ENCODE measurements at regions not wholly inside any gene's neighbourhood (a gene's known extent, or its start where the extent isn't known, plus 50 kb on each side); places are given as distances from the start of the nearest gene placed in this dataset.
"Not testable (repeated sequence)": the region's sequence is repeated elsewhere in the genome, so short reads cannot be mapped to it uniquely, and the experiment has no call there.

GRCh38 chr6:19562468-19562867, 274.7 kb upstream of the ID4 start:
- H3K9me3 Mint-ChIP-seq (ENCODE audit: low read depth) = no peaks in the 10 kb centered on the region
- no peaks in the 10 kb centered on the region for H3K36me3 Mint-ChIP-seq (ENCODE audit: low read depth)
- peaks cover 2% of the 10 kb centered on the region for H3K4me1 Mint-ChIP-seq (ENCODE audit: low read depth)
- H3K4me3 Mint-ChIP-seq (ENCODE audit: unreplicated experiment) = no peak overlapping the region
- no peaks in the 10 kb centered on the region for H3K27me3 Mint-ChIP-seq (ENCODE audit: low read depth)
- TF ChIP-seq, protein P1, sequence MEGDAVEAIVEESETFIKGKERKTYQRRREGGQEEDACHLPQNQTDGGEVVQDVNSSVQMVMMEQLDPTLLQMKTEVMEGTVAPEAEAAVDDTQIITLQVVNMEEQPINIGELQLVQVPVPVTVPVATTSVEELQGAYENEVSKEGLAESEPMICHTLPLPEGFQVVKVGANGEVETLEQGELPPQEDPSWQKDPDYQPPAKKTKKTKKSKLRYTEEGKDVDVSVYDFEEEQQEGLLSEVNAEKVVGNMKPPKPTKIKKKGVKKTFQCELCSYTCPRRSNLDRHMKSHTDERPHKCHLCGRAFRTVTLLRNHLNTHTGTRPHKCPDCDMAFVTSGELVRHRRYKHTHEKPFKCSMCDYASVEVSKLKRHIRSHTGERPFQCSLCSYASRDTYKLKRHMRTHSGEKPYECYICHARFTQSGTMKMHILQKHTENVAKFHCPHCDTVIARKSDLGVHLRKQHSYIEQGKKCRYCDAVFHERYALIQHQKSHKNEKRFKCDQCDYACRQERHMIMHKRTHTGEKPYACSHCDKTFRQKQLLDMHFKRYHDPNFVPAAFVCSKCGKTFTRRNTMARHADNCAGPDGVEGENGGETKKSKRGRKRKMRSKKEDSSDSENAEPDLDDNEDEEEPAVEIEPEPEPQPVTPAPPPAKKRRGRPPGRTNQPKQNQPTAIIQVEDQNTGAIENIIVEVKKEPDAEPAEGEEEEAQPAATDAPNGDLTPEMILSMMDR (IDR thresholded peaks at IDR 0.05) = no peak
- no peak overlapping the region for H3K27ac Mint-ChIP-seq (ENCODE audit: unreplicated experiment)
- DNase-seq (ENCODE audit: low spot score) = no peak

GRCh38 chr6:19569563-19569962, 267.6 kb upstream of the ID4 start:
- H3K27ac Mint-ChIP-seq (ENCODE audit: unreplicated experiment) = no peak overlapping the region
- H3K4me3 Mint-ChIP-seq (ENCODE audit: unreplicated experiment) = no peak overlapping the region
- TF ChIP-seq, protein P1 (IDR thresholded peaks at IDR 0.05) = no peak
- H3K9me3 Mint-ChIP-seq (ENCODE audit: low read depth) = peaks cover 7% of the 10 kb centered on the region
- peaks cover 3% of the 10 kb centered on the region for H3K36me3 Mint-ChIP-seq (ENCODE audit: low read depth)
- no peaks in the 10 kb centered on the region for H3K27me3 Mint-ChIP-seq (ENCODE audit: low read depth)
- no peaks in the 10 kb centered on the region for H3K4me1 Mint-ChIP-seq (ENCODE audit: low read depth)
- DNase-seq (ENCODE audit: low spot score) = no peak

DNA sequence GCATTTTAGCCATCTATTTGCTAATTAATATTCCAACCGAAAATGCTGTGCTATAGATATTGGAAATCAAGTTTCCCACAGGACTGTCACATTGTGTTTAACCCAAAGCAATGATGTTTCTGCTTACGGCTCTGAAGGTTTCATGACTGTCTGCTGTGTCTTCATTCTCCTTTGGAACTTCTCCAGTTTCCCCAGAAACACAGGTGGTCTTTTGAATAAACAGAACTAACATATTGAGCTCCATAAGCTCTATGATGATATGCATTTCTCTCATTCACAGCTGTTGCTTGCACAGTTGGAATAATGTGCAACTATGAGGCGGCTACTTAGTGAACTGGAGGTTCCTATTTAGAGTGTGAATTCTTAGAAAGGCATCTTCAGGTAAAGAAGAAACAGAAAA, 266.0 kb upstream of the ID4 start:
- Mint-ChIP-seq H3K27ac (ENCODE audit: unreplicated experiment) (no peak overlapping the region), H3K9me3 (ENCODE audit: low read depth) (peaks cover 7% of the 10 kb centered on the region), H3K4me1 (ENCODE audit: low read depth) (no peaks in the 10 kb centered on the region), H3K36me3 (ENCODE audit: low read depth) (peaks cover 3% of the 10 kb centered on the region), H3K27me3 (ENCODE audit: low read depth) (no peaks in the 10 kb centered on the region), H3K4me3 (ENCODE audit: unreplicated experiment) (no peak overlapping the region)
- TF ChIP-seq, protein P1 (IDR thresholded peaks at IDR 0.05) = no peak
- no peak for DNase-seq (ENCODE audit: low spot score)

DNA sequence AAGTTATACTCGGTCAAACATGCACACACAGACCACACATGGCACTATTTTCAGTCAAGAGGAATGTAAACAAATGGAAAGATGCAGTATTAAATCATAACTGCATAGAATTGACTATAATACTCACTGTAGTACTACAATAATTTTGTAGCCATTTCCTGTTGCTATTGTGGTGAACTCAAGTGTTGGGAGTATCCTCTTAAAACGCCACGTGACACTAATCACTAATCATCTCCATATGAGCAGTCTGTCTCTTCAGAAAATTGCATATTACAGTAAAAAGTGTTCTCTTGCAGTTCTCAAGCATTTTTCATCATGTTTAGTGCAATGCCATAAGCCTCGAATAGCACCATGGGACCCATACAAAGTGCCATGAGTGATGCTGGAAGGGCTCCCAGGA, 258.7 kb upstream of the ID4 start:
- H3K4me3 Mint-ChIP-seq (ENCODE audit: unreplicated experiment) = no peak overlapping the region
- H3K9me3 Mint-ChIP-seq (ENCODE audit: low read depth) = peaks cover 20% of the 10 kb centered on the region
- H3K27ac Mint-ChIP-seq (ENCODE audit: unreplicated experiment) = no peak overlapping the region
- H3K27me3 Mint-ChIP-seq (ENCODE audit: low read depth) = no peaks in the 10 kb centered on the region
- H3K36me3 Mint-ChIP-seq (ENCODE audit: low read depth) = peaks cover 4% of the 10 kb centered on the region
- H3K4me1 Mint-ChIP-seq (ENCODE audit: low read depth) = no peaks in the 10 kb centered on the region
- no peak for DNase-seq (ENCODE audit: low spot score)
- TF ChIP-seq, protein P1 (IDR thresholded peaks at IDR 0.05) = no peak

- not testable (repeated sequence) for H3K36me3 Mint-ChIP-seq (ENCODE audit: low read depth); H3K4me1 Mint-ChIP-seq (ENCODE audit: low read depth); H3K4me3 Mint-ChIP-seq (ENCODE audit: unreplicated experiment); H3K27me3 Mint-ChIP-seq (ENCODE audit: low read depth); DNase-seq (ENCODE audit: low spot score); H3K27ac Mint-ChIP-seq (ENCODE audit: unreplicated experiment); H3K9me3 Mint-ChIP-seq (ENCODE audit: low read depth)
Observed at GRCh38 chr6:19584207-19584606, 253.0 kb upstream of the ID4 start.

DNA sequence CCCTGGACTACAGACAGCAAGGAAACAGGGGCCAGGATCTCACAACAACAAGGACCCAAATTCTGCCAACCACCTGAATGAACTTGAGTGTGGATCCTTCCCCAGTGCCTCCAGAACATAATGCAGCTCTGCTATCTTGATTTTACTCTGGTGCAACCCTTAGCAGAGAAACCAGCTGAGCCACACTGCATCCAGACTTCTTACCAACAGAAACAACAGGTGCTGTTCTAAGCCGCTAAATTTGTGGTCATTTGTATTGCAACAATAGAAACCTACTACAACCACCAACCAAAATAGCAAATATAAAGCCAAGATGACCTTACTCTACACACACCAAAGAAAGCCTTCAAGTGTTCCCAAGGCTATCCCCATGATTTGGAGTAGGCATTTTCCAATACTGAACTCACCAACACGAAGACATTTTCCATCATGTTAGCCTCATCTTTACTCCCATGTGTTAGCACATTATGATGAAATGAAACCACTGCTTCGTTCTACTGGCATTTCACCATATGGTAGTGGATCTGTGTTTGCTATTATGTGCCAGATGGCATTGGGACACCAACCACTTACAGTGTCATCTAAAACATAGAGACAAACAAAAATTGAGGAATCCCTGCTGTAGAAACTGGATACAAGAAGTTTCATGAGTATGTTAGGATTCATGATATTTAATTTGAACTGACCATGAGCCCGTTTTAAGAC, 249.8 kb upstream of the ID4 start:
- Mint-ChIP-seq H3K27ac (ENCODE audit: unreplicated experiment) (no peak overlapping the region), H3K4me3 (ENCODE audit: unreplicated experiment) (no peak overlapping the region), H3K9me3 (ENCODE audit: low read depth) (no peaks in the 10 kb centered on the region), H3K27me3 (ENCODE audit: low read depth) (no peaks in the 10 kb centered on the region), H3K36me3 (ENCODE audit: low read depth) (no peaks in the 10 kb centered on the region), H3K4me1 (ENCODE audit: low read depth) (no peaks in the 10 kb centered on the region)
- DNase-seq (ENCODE audit: low spot score) = no peak
- TF ChIP-seq, protein P1 (IDR thresholded peaks at IDR 0.05) = no peak
